Epithelial cell of prostate (primary cell): ENCODE measurements at regions not wholly inside any gene's neighbourhood (a gene's known extent, or its start where the extent isn't known, plus 50 kb on each side); places are given as distances from the start of the nearest gene placed in this dataset.
"Not testable (repeated sequence)": the region's sequence is repeated elsewhere in the genome, so short reads cannot be mapped to it uniquely, and the experiment has no call there.

Experiments used
- DNase-seq: peaks from one replicate; pipeline ENCODE4 v3.0.0-alpha.2; 2011; ENCODE audit warnings: low read depth, low spot score
- H3K27ac ChIP-seq: fragments of 450-650 bp; 2 replicates; pipeline ENCODE4 v1.5.1; 2017; ENCODE audit warnings: mild to moderate bottlenecking

DNA sequence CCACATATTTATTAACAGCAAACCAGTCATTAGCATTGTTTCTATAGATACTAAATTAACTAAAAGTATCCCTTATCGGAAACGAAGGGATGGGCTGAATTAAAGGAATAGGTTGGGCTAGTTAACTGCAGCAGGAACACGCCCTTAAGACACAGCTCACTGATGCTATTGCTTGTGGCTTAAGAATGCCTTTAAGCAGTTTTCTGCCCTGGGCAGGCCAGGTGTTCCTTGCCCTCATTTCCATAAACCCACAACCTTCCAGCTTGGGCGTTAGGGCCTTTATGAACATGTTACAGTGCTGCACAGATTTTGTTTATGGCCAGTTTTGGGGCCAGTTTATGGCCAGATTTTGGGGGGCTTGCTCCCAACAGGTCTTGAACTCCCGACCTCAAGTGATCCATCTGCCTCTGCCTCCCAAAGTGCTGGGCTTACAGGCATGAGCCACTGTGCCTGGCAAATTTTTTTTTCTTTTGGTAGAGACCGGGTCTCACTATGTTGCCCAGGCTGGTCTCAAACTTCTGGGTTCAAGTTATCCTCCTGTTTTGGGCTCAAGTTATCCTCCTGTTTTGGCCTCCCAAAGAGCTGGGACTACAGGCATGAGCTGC lies 90.1 kb upstream of the GRIN2A start:
- H3K27ac ChIP-seq, DNase-seq: not testable (repeated sequence)

GRCh38 chr16:10275214-10275996 lies 93.2 kb upstream of the GRIN2A start:
- not testable (repeated sequence) for DNase-seq, H3K27ac ChIP-seq

DNA sequence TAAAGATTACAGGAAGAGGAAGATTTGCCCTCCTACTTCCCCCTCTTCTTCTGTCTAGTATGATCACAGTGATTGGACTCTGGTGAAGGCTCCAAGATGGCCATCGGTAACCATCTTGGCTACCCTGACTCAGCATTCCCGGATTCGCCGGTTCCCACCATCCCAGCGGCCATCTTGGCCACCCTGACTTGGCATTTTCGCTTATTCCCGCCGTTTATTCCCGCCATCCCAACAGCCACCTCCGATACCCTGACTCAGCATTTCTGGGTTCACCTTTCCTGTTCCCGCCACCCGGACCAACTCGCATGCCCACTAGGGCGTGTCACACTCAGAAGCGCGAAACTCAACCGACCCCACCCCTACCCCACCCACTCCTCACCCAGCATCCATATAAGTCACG lies 95.4 kb upstream of the GRIN2A start:
- no peak for DNase-seq
- no peak overlapping the region for H3K27ac ChIP-seq

- H3K27ac ChIP-seq = no peak overlapping the region
- DNase-seq = no peak
Observed at GRCh38 chr16:10280262-10281170, 98.3 kb upstream of the GRIN2A start.

GRCh38 chr16:10282367-10282766 lies 100.1 kb upstream of the GRIN2A start:
- no peak for DNase-seq
- no peak overlapping the region for H3K27ac ChIP-seq

DNA sequence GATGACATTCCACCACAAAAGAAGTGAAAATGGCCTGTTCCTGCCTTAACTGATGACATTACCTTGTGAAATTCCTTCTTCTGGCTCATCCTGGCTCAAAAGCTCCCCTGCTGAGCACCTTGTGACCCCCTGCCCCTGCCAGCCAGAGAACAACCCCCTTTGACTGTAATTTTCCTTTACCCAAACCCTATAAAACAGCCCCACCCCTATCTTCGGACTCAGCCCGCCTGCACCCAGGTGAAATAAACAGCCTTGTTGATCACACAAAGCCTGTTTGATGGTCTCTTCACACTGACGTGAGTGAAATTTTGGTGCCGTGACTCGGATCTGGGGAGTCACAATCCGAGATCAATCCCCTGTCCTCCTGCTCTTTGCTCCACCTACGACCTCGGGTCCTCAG lies 101.0 kb upstream of the GRIN2A start:
- H3K27ac ChIP-seq, DNase-seq: not testable (repeated sequence)

GRCh38 chr16:10290467-10291105 lies 95.3 kb upstream of the ATF7IP2 start:
- H3K27ac ChIP-seq, DNase-seq: not testable (repeated sequence)

- DNase-seq, H3K27ac ChIP-seq: not testable (repeated sequence)
Observed at GRCh38 chr16:10292197-10292596, 93.7 kb upstream of the ATF7IP2 start.

DNA sequence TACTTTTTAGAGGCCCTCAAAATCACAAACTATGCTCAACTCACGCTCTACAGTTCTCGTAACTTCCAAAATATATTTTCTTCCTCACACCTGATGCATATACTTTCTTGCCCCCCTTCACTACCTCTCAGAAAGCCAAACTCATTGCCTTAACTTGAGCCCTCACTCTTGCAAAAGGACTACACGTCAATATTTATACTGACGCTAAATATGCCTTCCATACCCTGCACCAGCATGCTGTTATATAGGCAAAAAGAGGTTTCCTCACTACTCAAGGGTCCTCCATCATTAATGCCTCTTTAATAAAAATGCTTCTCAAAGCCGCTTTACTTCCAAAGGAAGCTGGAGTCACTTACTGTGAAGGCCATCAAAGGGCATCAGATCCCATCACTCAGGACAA lies 92.9 kb upstream of the ATF7IP2 start:
- DNase-seq, H3K27ac ChIP-seq: not testable (repeated sequence)

- not testable (repeated sequence) for H3K27ac ChIP-seq, DNase-seq
Observed at GRCh38 chr16:10294153-10294552, 91.7 kb upstream of the ATF7IP2 start.

- H3K27ac ChIP-seq = no peak overlapping the region
Observed at GRCh38 chr16:10296956-10297340, 88.9 kb upstream of the ATF7IP2 start.

DNA sequence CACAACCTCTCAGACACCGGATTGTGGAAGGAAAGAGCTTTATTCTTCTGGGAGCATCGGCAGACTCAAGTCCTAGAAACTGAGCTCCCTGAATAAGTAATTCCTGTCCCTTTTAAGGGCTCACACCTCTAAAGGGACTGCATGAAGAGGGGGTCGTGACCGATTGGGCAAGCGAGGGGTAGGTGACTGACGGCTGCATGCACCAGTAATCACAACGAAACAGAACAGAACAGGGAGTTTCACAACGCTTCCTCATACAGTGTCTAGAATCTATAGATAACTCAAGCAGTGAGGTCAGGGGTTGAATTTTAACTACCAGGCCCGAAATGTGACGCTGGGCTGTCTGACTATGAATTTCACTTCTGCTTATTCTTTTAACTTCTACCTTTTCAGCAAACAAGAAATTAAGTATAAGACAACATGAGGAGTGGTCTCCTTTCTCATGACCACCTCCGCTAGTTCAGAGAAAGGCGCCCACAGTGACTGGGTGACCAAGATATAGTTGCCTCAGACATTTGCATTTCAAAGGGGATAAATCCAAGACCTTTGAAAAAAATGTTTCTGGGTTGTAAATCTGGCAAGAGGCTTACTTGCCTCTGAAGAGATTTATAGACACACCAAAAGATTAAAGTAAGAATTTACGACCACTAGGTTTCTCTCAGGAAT lies 88.4 kb upstream of the ATF7IP2 start:
- DNase-seq = no peak
- H3K27ac ChIP-seq = no peak overlapping the region

More at GRCh38 chr16:10296956-10297340, 88.9 kb upstream of the ATF7IP2 start:
- DNase-seq = no peak

DNA sequence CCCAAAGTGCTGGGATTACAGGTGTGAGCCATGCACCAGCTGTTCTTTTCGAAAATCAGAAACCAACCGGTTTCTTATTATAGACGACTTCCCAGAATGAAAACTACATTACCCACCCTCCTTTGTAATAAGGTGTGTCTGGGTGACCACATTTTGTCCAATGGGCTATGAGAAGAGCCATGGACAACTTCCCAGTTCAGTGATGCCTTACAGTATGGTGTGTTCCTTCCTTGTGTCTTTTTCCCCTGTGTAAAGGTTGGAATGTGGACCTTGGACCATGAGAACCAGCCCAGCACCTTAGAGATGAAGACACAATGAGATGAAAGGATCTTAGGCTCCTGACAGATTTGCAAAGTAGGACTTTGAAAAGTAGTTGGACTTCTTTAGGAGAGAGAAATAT lies 85.0 kb upstream of the ATF7IP2 start:
- no peak overlapping the region for H3K27ac ChIP-seq

DNA sequence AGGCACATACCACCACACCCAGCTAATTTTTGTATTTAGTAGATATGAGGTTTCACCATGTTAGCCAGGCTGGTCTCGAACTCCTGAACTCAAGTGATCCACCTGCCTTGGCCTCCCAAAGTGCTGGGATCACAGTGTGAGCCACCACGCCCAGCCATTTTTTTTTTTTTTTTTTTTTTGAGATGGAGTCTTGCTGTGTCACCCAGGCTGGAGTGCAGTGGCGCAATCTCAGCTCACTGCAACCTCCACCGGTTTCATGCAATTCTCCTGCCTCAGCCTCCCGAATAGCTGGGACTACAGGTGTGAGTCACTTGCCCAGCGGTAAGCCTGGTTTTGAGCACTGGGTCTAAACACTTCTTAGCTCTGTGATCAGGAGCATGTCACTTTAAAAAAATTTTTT lies 84.3 kb upstream of the ATF7IP2 start:
- DNase-seq, H3K27ac ChIP-seq: not testable (repeated sequence)

More for the DNA sequence above, 85.0 kb upstream of the ATF7IP2 start:
- no peak for DNase-seq

- H3K27ac ChIP-seq = no peak overlapping the region
- DNase-seq = no peak
Observed at GRCh38 chr16:10305912-10306311, 79.9 kb upstream of the ATF7IP2 start.

GRCh38 chr16:10308305-10309193 lies 77.3 kb upstream of the ATF7IP2 start:
- peak overlapping the region; percentile 79 for H3K27ac ChIP-seq
- DNase-seq = peak; percentile 93

GRCh38 chr16:10309271-10309932 lies 76.5 kb upstream of the ATF7IP2 start:
- peak overlapping the region; percentile 79 for H3K27ac ChIP-seq
- no peak for DNase-seq

DNA sequence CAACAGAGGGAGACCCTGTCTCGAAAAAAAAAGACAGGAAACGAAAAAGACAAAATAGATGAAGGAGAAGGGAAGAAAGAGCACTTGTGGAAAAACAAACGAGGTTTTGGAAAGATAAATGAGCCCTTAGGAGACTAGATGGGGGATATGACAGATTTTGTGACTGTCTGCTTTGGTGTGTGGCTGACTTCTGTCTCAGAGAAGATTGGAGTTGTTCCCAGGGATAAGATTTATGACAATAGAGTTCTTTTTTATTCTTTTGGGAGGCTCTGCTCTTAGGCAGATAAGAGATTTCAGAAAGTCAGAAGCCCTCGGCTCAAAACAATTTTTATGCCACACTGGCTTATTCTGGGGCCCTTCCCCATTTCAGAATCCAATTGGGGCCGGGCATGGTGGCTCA lies 73.9 kb upstream of the ATF7IP2 start:
- no peak overlapping the region for H3K27ac ChIP-seq
- no peak for DNase-seq
